B cell (primary cell): ENCODE measurements at regions not wholly inside any gene's neighbourhood (a gene's known extent, or its start where the extent isn't known, plus 50 kb on each side); places are given as distances from the start of the nearest gene placed in this dataset.

ENCODE experiments used
- EZH2 ChIP-seq: IDR thresholded peaks from 2 replicates; pipeline ENCODE4 v1.6.1; 2012; ENCODE audit warnings: borderline replicate concordance, low read depth, mild to moderate bottlenecking, moderate library complexity, low read length; ENCODE audit not compliant: insufficient read depth, poor library complexity, severe bottlenecking
- TF ChIP-seq, protein P1 (sequence below): fragments of 200-600 bp; IDR thresholded peaks from one replicate; pipeline ENCODE4 v1.8.0; 2022; ENCODE audit warnings: antibody characterized with exemption, mild to moderate bottlenecking

DNA sequence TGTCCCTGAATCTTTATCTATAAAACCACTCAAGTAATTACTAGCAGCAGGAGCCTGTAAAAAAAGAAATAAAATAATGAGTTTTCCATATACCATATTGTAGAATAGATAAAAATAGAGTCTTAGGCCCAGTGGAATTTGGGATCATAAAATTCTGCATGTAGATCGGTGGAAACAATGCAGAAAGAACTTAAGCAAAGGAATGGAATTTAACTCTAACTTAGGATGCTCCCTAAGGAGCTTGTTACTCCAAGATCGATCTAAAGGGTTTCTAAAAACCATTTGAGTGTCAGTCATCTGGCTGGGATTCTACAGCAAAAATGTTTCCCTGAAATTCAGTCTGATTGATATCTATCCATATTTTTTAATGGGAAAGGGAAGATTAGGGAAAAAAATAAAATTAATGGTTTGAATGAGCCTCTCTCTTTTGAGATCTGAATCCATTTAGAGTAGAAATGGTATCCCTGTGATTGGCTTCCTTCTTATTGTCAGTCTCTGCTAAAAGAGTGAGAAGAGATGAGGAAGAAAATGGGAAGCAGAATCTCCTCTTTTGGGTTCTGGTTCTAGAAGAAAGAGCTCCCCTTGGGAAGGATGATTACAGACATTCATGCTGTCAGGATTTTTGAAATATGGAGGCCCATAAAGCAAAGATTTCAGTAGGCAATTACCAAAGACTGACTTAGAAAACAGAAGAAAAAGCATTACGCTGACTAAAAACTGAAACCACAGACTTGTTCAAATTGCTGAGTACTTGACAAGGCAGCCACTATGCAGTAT lies 564.3 kb upstream of the MARCKS start:
- TF ChIP-seq, protein P1, sequence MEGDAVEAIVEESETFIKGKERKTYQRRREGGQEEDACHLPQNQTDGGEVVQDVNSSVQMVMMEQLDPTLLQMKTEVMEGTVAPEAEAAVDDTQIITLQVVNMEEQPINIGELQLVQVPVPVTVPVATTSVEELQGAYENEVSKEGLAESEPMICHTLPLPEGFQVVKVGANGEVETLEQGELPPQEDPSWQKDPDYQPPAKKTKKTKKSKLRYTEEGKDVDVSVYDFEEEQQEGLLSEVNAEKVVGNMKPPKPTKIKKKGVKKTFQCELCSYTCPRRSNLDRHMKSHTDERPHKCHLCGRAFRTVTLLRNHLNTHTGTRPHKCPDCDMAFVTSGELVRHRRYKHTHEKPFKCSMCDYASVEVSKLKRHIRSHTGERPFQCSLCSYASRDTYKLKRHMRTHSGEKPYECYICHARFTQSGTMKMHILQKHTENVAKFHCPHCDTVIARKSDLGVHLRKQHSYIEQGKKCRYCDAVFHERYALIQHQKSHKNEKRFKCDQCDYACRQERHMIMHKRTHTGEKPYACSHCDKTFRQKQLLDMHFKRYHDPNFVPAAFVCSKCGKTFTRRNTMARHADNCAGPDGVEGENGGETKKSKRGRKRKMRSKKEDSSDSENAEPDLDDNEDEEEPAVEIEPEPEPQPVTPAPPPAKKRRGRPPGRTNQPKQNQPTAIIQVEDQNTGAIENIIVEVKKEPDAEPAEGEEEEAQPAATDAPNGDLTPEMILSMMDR = no peak
- no peak for TF ChIP-seq EZH2
